22Rv1 (cell line): ENCODE measurements at regions not wholly inside any gene's neighbourhood (a gene's known extent, or its start where the extent isn't known, plus 50 kb on each side); places are given as distances from the start of the nearest gene placed in this dataset.

Source experiments
- CTCF ChIP-seq: fragments of 450-650 bp; IDR thresholded peaks from 2 replicates; pipeline ENCODE4 v1.5.1; 2017; ENCODE audit warnings: mild to moderate bottlenecking
- ZFX ChIP-seq: fragments of 450-650 bp; IDR thresholded peaks from 2 replicates; pipeline ENCODE4 v1.6.1; 2017; ENCODE audit warnings: antibody characterized with exemption, borderline replicate concordance

GRCh38 chr22:27433585-27434190 lies 367.9 kb downstream of the MN1 start:
- TF ChIP-seq CTCF, result no peak
- TF ChIP-seq ZFX, result no peak
